GM06990 (cell line): ENCODE measurements at regions not wholly inside any gene's neighbourhood (a gene's known extent, or its start where the extent isn't known, plus 50 kb on each side); places are given as distances from the start of the nearest gene placed in this dataset.

ENCODE experiments used
- DNase-seq: peaks from one replicate; pipeline ENCODE4 v3.0.0-alpha.2; 2011; ENCODE audit not compliant: insufficient read length; ENCODE audit errors: extremely low read depth
- H3K27me3 ChIP-seq: replicated peaks from 2 replicates; pipeline ENCODE4 v1.6.0; 2011; ENCODE audit warnings: low read length; ENCODE audit not compliant: control insufficient read depth, insufficient read depth
- H3K36me3 ChIP-seq: 2 replicates; pipeline ENCODE4 v1.5.1; 2011; ENCODE audit warnings: low read length; ENCODE audit not compliant: control insufficient read depth, insufficient read depth
- H3K4me3 ChIP-seq: replicated peaks from 2 replicates; pipeline ENCODE4 v1.5.1; 2011; ENCODE audit warnings: low read depth, mild to moderate bottlenecking, control low read depth, low read length
- TF ChIP-seq, protein P1 (sequence below): IDR thresholded peaks from 2 replicates; pipeline ENCODE4 v1.5.1; 2011; ENCODE audit warnings: low read length, control low read depth, mild to moderate bottlenecking, inconsistent platforms; ENCODE audit not compliant: insufficient read depth, poor library complexity, severe bottlenecking

DNA sequence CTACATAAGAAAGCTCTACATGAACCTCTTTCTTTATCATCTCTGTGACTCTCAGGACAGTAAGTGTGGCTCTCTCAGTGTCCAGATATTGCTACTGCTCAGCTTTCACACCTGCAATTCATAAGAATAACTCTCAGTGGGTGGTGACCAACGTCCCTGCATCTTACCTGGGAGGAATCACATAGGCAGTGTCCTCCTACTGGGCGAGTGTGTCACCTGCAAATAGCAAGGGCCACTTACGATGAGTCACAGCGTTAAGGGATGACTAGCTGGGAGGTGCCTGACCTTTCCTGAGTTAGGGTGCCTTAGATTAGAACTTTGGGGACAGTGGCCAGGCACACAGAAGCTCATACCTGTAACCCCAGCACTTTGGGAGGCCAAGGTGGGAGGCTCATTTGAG lies 90.8 kb upstream of the C3orf80 start:
- no peaks in the 10 kb centered on the region for H3K36me3 ChIP-seq
- TF ChIP-seq, protein P1, sequence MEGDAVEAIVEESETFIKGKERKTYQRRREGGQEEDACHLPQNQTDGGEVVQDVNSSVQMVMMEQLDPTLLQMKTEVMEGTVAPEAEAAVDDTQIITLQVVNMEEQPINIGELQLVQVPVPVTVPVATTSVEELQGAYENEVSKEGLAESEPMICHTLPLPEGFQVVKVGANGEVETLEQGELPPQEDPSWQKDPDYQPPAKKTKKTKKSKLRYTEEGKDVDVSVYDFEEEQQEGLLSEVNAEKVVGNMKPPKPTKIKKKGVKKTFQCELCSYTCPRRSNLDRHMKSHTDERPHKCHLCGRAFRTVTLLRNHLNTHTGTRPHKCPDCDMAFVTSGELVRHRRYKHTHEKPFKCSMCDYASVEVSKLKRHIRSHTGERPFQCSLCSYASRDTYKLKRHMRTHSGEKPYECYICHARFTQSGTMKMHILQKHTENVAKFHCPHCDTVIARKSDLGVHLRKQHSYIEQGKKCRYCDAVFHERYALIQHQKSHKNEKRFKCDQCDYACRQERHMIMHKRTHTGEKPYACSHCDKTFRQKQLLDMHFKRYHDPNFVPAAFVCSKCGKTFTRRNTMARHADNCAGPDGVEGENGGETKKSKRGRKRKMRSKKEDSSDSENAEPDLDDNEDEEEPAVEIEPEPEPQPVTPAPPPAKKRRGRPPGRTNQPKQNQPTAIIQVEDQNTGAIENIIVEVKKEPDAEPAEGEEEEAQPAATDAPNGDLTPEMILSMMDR = no peak
- DNase-seq = no peak
- H3K4me3 ChIP-seq = no peak overlapping the region
- H3K27me3 ChIP-seq = no peaks in the 10 kb centered on the region

DNA sequence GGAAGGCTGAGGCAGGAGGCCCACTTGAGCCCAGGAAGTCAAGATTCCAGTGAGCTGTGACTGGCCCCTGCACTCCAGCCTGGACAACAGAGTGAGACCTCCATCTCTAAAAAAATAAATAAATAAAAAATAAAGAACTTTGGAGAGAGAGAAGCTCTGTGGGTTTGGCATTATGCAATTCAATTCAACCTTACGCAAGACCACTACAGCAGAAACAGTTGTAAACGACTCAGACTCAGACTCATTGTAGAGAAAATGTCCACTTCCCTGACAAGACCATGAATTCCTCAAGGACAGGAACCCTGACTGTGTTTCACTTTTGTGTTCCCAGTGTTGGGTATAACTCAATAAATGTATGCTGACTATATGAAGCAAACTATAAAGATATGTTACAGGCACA lies 90.3 kb upstream of the C3orf80 start:
- TF ChIP-seq, protein P1 = no peak
- Histone ChIP-seq H3K36me3 (no peaks in the 10 kb centered on the region), H3K4me3 (no peak overlapping the region), H3K27me3 (no peaks in the 10 kb centered on the region)
- no peak for DNase-seq

DNA sequence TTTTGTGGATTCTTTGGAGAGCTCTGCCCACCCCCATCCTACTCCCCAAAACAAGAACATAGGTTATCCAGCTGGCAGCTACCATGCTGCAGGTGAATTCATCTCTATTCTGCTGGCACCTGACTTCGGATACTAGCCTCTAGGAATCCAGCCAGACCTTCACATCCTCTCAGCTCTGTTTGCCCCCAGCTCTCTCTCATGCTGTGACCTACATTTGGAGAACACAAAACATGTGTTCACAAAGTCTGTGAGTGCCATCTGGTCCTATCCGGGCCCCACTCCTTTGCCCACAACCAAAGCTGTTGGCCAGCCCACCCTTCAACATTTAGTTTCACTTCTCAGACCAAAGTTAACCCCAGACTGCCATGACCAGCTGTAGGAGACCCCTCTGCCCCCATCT lies 89.4 kb upstream of the C3orf80 start:
- Histone ChIP-seq H3K36me3 (no peaks in the 10 kb centered on the region), H3K27me3 (no peaks in the 10 kb centered on the region), H3K4me3 (no peak overlapping the region)
- TF ChIP-seq, protein P1 = no peak
- no peak for DNase-seq

DNA sequence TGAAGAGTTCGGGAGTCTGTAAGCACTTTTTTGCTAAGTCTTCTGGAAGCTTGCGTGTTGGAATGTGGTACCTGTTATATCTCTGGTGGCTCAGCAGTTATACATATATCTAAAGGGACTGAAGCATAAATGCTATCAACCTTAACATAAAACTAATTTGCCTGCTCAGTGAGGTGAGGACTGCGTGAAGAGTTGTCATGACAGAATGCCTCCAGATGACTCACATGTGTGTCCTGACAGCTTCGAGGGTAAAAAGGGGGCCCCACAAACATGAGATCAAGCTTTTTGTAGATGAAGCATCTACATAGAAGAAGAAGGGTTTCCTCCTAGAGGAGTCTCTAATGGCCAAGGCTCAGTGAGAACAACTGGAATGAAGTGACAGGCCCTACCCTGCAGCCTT lies 88.8 kb upstream of the C3orf80 start:
- peak; percentile 13 for DNase-seq
- Histone ChIP-seq H3K4me3 (no peak overlapping the region), H3K36me3 (no peaks in the 10 kb centered on the region), H3K27me3 (no peaks in the 10 kb centered on the region)
- TF ChIP-seq, protein P1 = no peak

DNA sequence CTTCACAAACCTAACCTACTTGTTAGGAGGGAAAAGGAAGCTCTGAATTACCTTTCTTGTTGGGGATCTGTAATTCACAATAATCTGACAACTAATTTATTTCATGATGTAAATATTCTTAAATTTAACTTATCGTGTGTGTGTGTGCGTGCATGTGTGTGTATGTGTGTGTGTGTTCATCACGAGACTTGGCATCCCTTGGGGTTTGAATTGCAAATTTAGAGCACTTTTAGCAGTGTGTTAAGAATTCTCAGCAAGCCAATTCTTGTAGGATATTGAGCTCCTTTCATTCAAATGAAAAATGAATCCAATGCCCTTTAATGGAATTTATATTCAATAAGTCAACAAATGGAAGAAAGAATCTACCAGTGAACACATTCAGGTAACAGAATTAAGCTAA lies 85.9 kb upstream of the C3orf80 start:
- Histone ChIP-seq H3K27me3 (no peaks in the 10 kb centered on the region), H3K36me3 (no peaks in the 10 kb centered on the region), H3K4me3 (no peak overlapping the region)
- no peak for DNase-seq
- TF ChIP-seq, protein P1 = no peak

DNA sequence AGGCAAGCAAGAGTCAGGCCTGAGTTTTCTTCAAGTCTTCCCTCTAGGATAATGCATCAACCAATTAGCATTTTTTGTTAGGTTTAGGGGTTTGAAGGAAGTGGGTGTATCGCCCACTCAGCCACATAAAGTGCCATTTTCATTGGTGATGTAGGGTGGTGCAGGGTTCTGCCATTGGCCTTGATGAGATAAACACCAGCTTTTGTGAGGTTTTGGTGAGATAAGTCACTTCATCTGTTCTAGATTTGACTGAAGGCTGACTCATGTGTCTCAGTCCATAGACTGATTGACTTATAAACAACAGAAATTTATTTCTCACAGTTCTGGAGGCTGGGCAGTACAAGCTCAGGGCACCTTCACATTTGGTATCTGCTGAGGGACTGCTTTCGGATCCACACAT lies 84.5 kb upstream of the C3orf80 start:
- DNase-seq = no peak
- Histone ChIP-seq H3K27me3 (no peaks in the 10 kb centered on the region), H3K4me3 (no peak overlapping the region), H3K36me3 (no peaks in the 10 kb centered on the region)
- TF ChIP-seq, protein P1 = no peak
